ENCODE measurements at regions not wholly inside any gene's neighbourhood (a gene's known extent, or its start where the extent isn't known, plus 50 kb on each side); places are given as distances from the start of the nearest gene placed in this dataset.

DNA sequence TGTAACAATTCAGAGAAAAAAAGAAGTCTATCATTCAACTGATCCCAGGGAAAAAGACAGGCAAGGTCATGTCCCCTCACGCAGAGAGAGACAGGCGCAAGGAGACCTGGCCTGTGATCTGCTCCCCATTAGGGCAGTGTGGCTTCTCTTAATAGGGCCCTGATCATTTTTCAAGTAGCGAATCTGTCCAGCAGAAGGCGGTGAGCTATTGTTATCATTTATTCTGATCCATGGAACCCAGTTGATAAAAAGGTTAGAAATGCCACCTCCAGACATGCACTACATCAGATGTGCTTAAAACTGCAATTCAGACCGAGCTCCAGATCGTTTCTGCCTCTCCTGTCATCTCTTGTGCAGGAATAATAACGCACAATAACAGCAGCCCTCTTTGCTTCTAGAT is 1025.6 kb upstream of the PIK3C3 start:
- no peak for DNase-seq

DNA sequence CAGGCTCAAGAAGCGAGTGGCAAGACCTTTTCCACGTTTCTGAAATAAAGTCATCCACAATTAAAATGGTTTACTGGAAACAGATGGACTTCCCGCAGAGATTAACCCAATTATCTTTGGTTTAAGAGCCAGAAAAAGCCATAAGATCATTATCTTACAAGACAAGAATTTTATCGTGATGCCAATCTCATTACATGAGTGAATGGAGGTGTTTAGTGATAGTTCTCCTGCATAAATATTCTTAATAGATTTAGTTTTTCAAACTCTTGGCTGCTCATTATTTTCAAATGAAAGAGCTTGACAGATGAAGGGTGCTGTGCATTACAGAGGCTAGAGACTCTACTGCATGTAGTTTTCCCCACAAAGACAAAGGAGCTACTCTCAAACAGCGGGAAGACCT is 1028.4 kb upstream of the PIK3C3 start:
- DNase-seq: no peak

DNA sequence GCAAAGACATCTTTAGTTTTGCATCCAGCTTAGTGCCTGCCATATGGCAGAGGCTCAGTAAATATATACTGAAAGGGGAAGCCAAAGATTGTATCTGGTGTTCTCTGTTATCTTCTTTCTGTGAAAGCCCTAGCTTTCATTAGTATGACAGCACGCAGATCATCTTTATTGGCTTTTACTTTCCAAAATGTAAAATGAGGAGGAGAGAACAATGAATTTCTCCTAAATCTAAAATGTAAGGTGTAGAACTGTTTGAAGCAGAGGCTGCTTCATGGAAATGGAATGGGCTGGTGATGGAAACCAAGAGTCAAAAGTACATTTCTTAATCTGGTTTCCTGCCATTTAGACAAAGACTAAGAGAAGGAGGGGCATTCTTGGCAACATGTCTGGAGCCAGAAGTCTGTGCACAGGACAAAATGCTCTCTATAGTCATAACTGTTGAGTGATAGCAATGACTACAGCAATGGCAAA is 1029.9 kb upstream of the PIK3C3 start:
- no peak for DNase-seq

DNA sequence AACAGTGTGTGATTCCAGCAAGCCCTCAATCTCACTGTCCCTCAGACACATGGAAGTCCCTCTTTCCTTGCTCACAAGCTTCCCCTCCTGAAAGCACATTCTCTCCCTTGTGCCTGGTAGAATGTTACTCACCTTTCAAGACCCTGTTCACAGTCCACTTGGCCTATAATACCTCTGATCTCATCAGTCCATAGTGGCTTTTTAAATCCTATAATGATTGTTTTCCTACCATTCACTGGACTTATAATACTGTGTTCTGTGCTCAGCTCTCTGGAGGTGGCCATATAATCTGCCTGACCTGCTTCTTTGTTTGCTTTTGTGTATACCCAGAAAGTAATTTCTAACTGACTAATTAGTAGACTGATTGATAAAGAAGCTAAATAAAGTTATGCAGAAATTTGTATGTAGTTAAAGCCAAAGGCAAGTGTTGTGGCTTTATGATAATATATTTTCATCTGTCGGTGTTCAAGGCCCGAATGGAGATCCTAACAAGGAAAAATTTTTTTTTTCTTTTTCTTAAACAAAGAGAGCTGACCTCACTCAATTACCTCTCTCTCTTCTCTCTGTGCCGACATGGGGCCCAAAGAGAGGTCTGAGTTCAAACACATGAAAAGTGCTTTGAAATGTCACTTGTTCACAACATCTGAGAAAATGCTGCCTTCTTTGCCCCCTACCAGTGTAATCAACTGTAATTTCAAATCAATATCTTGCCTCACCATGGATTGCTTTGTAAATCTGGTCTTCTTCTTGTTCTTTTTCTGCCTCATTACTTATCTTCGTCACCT is 1033.0 kb upstream of the PIK3C3 start:
- no peak for DNase-seq

DNA sequence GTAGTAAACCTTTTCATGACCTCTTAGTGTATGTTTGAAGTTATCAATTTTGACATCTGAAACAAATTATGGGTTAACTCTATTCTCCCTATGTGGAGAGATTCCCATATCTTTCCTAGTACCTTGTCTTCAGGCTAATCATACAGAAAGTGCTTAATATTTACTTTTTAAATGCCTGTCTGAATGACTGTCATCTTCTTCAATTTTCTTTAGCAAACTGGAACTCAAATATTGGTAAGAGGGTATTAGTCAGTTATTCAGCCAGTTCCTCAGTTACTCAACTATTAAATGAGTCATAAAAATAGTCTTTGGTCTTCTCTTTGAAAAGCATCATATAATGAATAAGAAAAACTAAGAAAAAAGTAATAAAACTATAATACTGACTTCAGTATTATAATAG is 1038.0 kb upstream of the PIK3C3 start:
- no peak for DNase-seq

DNA sequence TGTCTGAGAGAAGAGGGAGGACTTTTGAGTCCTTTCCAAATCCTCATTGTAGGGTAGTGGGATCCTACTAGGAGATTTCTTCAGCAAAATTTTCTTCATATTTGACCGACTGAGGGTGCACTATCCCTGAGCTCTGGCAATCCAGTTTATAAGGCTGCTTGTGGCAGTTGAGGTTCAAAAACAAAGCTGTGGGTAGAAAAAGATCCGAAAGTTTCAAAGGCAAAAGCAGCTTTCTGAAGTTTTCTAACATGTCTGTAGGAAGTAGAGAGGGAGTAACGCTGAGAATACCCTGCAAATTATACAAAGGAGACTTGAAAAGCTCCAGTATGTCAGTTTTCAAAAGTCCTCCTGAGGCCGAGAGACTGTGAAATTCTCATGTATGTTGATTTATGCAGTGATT is 1039.3 kb upstream of the PIK3C3 start:
- DNase-seq: no peak

DNA sequence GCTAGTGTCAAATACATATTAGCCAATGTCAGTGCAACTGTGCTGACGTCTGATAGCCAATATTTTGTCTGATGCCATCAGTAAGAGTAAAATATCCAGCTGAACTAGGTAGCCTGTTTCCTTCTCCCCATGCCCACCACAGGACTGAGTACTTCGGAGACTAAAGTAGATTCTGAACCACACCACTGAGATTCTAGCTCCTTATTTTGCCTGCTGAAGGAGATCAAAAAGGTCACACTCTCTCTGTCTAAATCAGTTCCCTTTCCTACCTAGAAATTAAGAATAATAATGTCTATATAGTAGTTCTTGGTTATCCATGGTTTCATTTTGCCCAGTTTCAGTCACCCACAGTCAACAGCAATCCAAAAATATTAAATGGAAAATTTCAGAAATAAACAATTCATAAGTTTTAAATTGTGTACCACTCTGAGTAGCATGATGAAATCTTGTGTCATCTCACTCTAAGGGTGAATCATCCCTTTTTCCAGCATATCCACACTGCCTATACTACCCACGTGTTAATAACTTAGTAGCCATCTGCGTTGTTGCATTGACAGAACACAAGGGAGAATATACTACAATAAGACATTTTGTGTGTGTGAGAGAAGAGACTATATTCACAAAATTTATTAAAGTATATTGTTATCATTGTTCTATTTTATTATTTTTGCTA is 1043.3 kb upstream of the PIK3C3 start:
- no peak for DNase-seq

DNA sequence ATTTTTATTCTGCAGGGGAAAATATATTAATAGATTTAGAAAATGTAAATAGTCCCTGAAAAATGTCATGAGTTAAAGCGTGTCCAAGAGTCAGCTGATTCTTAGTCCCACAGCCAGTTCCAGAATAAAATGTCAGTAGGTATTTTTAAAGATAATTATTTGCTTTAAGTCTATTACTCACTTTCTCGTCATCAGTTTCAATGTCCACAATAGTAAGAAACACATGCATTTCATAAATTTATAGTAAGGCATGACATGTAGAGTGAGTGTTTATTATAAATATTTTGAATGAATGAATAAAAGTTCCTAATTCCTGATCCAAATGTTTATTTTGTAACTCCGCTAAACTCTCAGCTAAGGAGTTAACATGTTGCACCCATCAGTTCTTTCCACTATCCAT is 1044.0 kb upstream of the PIK3C3 start:
- DNase-seq: no peak

DNA sequence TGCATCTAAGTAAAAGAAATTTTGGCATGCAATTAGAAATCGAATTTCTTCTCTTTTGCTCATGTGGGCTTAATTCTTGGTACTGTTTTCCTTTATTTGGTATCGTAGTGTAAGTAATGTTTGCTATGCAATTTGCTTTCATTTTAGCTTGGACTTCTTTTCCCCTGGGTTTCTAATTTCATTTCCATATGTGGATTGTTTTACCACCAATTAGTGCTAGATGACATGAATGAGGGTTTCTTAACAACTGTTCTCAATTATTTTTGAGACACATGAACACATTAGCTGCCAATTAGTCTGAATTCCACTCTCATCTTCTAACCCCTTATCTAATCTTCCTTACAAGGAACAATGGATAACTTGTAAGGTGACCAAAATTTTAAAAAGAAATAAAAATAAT is 1047.2 kb upstream of the PIK3C3 start:
- no peak for DNase-seq

DNA sequence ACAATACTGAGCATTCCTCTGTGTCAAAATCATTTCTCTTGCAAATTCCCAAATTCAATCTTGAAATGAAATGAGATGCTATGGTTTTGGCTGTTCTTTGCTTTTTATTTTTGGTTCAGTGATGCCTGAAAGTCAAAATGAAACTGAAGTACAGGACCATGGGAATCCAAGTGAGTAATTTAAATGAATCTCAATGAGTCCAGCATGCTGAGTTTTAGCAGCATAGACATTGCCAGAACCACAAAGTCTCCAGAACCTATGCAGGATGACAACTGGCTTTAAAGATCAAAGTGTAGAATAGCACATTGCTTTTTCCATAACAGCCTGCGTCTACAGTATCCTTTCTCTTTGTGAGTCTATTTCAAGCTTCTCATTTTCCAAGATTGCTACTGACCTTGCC is 1050.7 kb upstream of the PIK3C3 start:
- DNase-seq: no peak

DNA sequence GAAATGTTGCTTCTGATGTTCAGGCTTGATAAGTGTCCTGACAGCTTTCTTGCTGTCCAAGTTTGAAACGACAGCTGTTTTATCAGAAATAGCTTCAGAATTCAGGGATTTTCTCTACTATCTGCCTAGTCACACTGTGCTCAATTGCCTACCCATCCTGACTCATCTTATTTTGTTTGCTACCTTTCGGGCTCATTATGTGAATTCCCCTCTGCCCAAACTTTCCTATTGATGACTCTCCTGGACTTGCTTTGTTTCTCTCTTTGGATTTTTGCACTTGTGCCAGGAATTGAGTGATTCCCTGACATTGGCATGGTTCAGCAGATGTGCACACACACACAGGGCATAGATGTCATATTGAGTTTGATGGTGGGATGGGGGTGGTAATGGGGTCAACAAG is 1052.6 kb upstream of the PIK3C3 start:
- DNase-seq: no peak

DNA sequence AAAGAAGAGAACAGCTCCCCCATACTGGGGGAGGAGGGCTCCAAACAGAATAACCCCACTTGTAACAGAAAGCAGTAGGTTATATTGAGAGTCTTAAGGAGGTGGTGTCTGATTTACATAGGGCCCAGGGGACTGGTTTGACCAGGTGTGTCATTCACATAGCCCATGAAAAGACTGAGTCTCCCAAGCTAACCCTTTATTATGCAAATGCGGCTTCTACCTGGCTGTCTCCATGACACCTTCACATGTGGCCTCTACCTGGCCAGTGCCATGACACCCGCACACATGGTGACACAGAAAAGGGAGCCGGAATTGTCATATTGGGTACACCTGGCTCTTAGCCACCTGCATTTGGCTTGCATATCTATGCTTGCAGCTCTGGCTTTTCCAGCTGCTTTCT is 1057.2 kb upstream of the PIK3C3 start:
- DNase-seq: no peak

DNA sequence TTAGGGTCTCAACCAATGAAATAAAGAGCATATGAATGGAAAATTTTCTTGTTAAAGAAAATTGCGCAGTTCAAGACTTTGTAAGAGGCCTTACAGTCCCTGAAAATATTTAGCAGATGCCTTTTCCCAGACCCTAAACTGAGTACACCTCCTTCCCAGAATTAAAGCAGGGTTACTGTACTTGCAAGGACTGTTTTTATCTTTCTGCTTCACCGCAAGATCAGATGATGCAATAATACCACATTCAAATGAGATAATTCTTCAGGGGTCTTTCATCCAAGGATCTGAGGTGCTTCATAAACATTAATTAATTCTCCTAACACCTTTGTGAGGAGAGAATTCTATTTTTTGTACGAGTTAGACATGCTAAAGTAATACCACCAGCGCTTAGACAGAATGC is 1071.8 kb upstream of the PIK3C3 start:
- DNase-seq: no peak

DNA sequence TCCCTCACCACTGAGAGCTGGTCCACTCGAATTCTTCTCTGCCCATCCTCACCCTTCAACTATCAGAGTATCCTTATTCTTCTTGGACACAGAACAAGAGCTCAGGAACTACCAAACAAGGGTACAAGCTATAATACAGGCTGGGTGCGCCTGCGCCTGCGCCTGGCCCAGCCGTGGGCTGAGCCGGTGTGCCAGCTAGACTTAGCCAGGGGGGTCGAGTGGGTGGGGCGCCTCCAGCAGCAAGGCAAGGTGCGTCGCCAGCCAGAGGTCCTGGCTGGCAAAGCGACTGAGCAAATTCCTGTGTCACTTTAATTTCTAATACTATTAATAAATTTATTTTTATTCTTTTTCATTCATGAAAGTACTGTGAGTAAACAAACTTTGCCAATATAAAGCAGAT is 1072.6 kb upstream of the PIK3C3 start:
- DNase-seq: no peak

DNA sequence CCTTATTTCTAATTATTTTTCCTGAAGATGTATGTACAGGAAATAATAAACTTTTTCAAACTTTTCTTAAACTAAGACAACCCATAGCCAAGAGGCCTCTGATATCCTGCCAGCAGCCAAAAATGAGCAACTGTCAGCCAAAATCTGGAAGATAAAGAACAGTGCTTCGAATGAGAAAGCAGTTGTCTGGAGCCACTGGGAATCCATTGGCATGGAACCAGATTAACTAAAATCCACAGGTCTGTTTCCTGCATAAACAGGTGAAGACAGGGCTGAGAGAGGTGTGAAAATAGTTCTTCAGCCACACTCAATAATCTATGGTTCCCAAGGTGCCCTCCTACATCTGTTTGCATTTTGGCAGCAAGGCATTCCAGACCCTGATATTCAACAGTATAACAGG is 1076.7 kb upstream of the PIK3C3 start:
- DNase-seq: no peak

DNA sequence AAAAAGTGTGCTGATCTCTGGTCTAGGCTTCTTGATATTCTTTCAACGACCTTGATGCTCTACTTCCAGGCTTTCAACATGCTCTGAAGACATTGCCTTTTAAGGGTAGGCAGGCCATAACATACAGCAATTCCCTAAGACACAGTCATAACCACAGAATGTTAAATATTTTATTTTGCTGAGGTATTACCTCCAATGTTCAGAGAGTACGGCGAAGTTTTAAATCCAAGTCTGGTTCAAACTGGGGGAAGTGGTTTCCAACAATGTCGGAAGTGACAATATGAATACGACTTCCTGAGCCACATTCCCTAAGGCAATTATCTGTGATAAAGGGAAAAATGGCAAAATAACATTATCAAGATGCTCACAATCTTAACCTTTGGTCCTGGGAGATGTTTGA is 1077.9 kb upstream of the PIK3C3 start:
- no peak for DNase-seq

DNA sequence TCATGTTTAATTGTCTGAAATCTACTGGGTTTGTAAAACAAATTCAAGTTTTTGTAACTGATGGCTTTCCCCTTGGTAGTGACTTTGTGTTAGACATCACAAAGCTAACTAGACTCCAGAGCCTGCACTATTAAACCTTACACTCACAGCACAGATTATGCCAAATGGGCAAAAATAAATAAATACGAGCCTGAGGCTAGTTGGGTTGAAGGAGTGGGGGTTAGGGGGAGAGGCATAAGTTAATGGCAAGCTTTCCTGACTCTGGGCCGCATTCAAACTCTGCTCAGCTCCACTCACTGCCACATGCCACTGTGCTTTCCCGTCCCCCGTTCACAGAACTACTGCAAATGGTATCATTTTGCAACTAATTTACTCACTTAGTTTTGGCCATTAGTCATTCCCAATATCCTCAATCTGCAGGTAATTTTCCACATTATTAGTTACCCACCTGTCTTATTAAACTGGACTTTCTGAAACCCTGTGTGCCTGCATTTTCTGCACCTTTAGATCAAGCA is 1079.9 kb upstream of the PIK3C3 start:
- DNase-seq: no peak

DNA sequence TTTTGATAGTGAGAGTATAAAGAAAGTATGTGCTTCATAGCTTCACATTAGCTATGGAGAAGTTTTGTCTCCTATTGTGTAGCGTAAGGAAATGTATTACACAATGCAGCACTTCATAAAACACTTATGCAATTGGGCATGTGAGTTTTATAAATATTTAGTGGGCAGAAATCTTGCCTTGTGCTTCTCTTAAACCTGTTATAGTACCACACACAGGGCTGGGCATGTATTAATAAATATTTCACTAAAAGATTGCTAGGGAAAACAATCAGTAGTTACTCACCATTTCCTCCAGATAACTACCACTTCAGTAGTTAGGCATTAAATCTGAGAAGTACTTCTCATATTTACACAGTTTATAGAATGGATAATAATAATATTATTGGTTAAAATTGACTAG is 1080.8 kb upstream of the PIK3C3 start:
- DNase-seq: no peak

DNA sequence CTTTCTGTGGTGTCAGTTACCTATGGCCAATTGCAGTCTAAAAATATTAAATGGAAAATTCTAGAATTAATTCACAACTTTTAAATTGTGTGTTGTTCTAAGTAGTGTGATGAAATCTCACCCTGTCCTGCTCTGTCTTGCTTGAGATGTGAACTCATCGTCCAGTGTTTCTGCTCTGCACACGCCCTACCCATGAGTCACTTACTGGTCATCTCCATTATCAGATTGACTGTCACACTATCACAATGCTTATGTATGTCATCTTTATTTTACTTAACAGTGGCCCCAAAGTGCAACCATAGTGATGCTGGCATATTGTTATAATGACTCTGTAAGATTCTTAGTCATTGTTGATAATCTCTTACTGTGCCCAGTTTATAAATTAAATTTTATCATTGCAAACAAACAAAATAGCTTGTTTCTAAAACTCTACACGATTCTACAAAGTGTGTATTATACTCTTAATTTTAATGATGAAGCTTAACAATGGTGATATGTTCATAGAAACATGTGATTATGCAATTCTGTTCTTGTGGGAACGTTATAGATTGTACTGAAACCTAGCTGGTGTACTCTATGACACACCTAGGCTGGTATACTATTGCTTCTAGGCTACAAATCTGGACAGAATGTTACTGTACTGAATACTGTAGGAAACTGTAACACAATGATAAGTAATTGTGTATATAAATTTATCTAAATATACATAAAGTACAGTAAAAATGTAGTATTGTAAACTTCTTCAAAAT is 1086.8 kb upstream of the PIK3C3 start:
- no peak for DNase-seq

DNA sequence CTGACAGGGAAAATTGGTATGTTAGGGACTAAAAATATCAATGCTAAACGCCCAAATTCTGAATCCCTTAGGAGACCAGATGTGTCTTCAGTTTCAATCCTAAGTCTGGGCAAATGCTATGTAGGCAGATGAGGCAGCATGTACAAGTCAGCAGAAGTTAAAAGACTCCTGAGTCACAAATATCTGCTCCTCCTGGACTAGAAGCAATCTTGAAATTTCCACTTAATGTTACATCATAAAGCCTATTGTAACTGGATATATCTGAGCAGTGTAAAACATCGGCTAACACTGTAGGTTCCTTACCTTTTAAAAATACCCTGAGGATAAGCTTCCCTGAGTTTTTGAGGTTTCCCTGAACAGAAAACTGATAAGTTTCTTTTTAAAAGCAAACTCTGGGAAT is 1087.6 kb upstream of the PIK3C3 start:
- DNase-seq: no peak

DNA sequence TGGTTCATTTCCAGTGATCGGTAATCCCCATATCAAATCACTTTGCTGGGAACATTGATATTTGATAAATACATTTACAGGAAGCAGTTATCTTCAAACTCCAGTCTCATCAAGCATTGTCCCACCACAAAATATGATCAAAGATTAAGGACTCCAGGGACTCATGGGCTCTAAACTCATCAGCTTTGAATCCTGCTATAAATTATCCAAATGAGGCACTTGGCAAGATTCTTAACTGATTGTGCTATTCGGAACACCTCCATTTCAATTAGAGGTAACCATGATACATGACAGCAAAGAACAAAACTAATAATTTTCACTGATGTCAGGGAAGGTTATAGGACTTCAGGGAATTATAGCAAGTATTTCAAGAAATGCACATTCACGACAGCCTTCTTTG is 1088.1 kb upstream of the PIK3C3 start:
- DNase-seq: no peak

DNA sequence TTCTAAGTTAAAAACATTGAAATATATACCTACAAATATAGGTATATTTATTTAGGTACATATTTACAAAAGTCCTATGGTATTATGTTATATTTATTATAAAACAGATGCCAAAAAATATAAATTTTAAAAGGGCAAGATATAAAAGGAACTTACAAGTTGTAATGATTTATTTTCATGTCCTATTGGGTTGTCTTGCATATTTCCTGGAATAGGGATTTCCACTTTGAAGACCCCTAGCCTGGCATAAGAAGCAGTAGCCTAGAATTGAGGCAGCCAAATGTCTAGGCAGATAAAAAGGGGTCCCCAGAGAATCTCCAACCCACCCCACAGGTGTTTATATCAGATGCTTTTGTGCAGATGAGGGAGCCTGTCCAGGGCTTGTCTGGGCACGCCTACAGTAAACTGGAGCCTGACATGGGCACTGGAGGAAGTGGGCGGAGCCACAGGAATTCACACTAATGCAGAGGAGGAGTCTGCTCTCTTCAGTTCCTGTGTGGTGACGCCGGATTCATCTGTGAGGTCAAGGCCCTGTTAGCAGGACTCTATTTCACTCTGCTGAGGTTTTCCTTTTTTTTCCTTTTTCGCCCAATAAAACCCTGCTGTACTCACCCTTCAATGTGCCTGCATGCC is 1088.9 kb upstream of the PIK3C3 start:
- no peak for DNase-seq

DNA sequence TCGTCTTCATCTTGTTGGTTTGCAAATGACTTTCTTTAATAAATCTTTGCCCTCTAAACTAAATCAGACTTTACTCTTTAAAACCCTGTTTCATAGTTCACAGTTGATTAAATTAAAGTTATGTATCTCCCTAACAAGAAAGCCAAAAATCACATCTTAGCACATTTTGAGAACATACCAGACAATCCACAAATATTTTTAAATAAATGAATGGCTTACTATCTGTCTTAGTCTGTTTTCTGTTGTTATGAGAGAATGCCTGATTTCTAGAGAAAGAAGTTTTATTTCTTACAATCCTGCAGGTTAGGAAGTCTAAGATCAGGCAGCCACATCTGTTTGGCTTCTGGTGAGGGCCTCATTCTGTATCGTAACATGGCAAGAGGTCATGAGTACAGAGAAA is 1090.2 kb upstream of the PIK3C3 start:
- no peak for DNase-seq

All from T1000 (cell line).